ENCODE measurements at regions not wholly inside any gene's neighbourhood (a gene's known extent, or its start where the extent isn't known, plus 50 kb on each side); places are given as distances from the start of the nearest gene placed in this dataset.

DNA sequence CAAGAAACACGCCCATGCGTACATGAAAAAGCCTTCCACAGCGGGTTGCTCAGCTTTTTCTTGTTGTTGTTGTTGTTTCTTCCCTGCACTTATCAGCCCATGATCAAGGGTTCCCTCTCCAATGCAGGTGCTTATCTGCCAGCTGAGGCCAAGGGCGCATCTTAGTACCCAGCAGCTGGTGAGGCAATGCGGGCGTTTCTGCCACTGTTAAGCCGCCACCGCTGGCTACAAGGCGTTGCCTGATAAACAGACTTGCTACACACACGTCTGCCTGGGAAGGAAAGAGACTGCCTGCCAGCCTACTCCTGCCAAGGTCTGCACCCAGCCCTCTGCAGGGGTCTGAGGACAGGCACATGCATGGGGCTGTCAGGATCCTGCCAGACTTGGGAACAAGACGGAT is 345.9 kb downstream of the BCL11B start:
- Histone ChIP-seq H3K36me3 (no peaks in the 10 kb centered on the region), H3K9me3 (no peaks in the 10 kb centered on the region), H3K27ac (no peak overlapping the region), H3K4me3 (no peak overlapping the region), H3K4me1 (no peaks in the 10 kb centered on the region), H3K27me3 (no peaks in the 10 kb centered on the region)
- intact Hi-C loops (cut with DNase I; ENCODE audit: low total_unique reads) = no loop called here
- TF ChIP-seq, protein P1, sequence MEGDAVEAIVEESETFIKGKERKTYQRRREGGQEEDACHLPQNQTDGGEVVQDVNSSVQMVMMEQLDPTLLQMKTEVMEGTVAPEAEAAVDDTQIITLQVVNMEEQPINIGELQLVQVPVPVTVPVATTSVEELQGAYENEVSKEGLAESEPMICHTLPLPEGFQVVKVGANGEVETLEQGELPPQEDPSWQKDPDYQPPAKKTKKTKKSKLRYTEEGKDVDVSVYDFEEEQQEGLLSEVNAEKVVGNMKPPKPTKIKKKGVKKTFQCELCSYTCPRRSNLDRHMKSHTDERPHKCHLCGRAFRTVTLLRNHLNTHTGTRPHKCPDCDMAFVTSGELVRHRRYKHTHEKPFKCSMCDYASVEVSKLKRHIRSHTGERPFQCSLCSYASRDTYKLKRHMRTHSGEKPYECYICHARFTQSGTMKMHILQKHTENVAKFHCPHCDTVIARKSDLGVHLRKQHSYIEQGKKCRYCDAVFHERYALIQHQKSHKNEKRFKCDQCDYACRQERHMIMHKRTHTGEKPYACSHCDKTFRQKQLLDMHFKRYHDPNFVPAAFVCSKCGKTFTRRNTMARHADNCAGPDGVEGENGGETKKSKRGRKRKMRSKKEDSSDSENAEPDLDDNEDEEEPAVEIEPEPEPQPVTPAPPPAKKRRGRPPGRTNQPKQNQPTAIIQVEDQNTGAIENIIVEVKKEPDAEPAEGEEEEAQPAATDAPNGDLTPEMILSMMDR (IDR thresholded peaks at IDR 0.05) = no peak
- DNase-seq = peak in 1 of 2 donors; percentile 5

DNA sequence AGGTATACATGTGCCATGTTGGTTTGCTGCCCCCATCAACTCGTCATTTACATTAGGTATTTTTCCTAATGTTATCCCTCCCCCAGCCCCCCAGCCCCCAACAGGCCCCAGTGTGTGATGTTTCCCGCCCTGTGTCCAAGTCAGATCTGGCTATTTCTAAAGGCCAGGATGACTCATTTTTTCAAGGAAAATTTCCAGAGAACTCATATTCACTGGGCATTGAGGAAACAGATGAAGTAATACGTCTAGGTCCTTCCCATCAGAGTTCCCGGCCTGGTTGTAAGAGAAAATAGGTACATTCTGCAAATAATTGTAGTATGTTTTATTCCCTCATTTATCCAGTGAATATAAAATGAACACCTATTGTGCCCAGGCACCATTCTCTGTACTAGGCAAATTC is 345.2 kb downstream of the BCL11B start:
- Histone ChIP-seq H3K9me3 (no peaks in the 10 kb centered on the region), H3K4me3 (no peak overlapping the region), H3K27me3 (no peaks in the 10 kb centered on the region), H3K4me1 (no peaks in the 10 kb centered on the region), H3K27ac (no peak overlapping the region), H3K36me3 (no peaks in the 10 kb centered on the region)
- intact Hi-C loops (cut with DNase I; ENCODE audit: low total_unique reads) = no loop called here
- DNase-seq = peak in 1 of 2 donors; percentile 16
- TF ChIP-seq, protein P1 (IDR thresholded peaks at IDR 0.05) = no peak

DNA sequence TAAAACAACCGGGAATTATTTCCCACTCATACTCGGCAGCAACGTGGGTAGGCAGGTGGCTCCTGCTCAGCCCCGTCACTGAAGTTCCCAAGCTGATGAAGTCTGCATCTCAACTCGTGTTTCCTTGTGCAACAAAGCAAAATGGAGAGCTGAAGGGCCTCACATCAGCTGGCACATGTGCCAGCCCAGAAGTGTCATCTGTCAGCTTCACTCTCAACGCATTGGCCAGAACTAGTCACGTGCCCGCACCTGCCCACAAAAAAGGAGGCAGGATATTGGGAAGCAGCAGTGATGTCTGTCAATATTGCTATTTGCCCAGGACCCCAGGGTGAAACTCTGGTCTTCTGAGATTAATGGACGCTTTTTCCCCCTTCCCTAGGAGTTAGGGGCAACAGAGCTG is 344.0 kb downstream of the BCL11B start:
- H3K4me3 ChIP-seq = no peak overlapping the region
- no peaks in the 10 kb centered on the region for H3K36me3 ChIP-seq
- TF ChIP-seq, protein P1 (IDR thresholded peaks at IDR 0.05) = no peak
- no peaks in the 10 kb centered on the region for H3K4me1 ChIP-seq
- H3K27me3 ChIP-seq = no peaks in the 10 kb centered on the region
- H3K27ac ChIP-seq = no peak overlapping the region
- intact Hi-C loops (cut with DNase I; ENCODE audit: low total_unique reads) = no loop called here
- no peaks in the 10 kb centered on the region for H3K9me3 ChIP-seq
- DNase-seq = peak in 1 of 2 donors; percentile 12

DNA sequence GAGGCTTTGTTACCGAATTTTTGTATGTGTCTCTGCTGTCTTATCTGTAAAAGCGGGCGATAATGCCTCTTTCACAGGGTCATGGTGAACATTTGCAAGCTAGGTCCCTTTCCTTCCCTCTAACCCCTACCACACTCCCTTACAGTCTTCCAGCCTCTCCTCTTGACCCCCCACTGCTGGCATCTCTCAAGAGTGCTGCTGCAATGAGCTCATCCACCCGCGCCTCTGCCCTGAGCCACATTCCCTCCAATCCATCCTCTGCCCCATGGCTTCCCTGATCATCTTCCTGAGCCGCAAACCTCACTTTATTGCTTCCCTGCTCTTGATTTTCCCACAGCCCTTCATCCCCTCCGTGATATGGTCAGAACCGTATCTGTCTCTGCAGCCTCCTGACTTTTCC is 343.6 kb downstream of the BCL11B start:
- H3K27me3 ChIP-seq = no peaks in the 10 kb centered on the region
- TF ChIP-seq, protein P1 (IDR thresholded peaks at IDR 0.05) = no peak
- DNase-seq = peak in 1 of 2 donors; percentile 1
- no peaks in the 10 kb centered on the region for H3K9me3 ChIP-seq
- intact Hi-C loops (cut with DNase I; ENCODE audit: low total_unique reads) = no loop called here
- H3K4me1 ChIP-seq = no peaks in the 10 kb centered on the region
- no peak overlapping the region for H3K4me3 ChIP-seq
- H3K36me3 ChIP-seq = no peaks in the 10 kb centered on the region
- no peak overlapping the region for H3K27ac ChIP-seq

DNA sequence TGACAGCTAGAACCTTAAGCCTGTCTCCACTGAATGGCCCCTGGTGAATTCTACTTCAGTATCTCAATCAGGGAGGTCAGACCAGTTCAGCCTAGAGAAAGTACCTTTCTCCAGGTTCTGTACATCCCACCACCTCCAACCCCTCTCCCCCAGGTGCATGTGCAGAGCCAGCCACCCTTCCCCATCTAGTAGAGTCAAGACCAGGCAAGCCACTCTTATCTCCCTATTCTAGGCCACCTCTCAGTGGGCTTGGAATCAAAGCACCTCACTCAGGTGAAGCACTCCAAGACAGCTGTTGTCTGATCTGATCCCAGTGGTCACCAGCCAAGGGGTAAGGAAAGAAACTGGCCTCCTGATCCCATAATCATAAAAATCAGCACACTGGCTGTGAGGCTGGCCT is 340.9 kb downstream of the BCL11B start:
- no peak overlapping the region for H3K27ac ChIP-seq
- peak in 1 of 2 donors; percentile 12 for DNase-seq
- H3K36me3 ChIP-seq = no peaks in the 10 kb centered on the region
- H3K27me3 ChIP-seq = no peaks in the 10 kb centered on the region
- no peaks in the 10 kb centered on the region for H3K9me3 ChIP-seq
- intact Hi-C loops (cut with DNase I; ENCODE audit: low total_unique reads) = no loop called here
- H3K4me1 ChIP-seq = no peaks in the 10 kb centered on the region
- TF ChIP-seq, protein P1 (IDR thresholded peaks at IDR 0.05) = no peak
- no peak overlapping the region for H3K4me3 ChIP-seq

DNA sequence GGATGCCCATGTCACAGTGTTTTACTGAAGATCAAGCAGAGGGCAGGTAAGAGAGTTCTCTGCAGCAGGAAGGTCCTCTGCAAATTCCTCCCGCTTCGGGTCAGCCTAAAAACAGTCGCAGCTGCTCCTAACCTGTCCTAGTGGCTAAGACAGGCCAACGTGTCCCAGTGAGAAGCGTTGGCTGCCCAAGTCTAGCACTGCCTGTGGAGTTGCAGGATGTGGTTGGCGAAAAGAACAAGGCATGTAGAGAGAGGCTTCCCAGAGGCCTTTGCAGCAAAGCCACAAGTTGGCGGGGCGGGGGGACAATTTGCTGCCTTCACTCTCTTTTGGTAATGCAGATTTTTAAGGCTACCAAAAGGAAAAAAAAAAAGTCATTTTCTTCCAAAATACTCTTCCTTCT is 340.1 kb downstream of the BCL11B start:
- peak in 1 of 2 donors; percentile 17 for DNase-seq
- TF ChIP-seq, protein P1 (IDR thresholded peaks at IDR 0.05) = no peak
- H3K9me3 ChIP-seq = no peaks in the 10 kb centered on the region
- peaks cover 0 to 3% of the 10 kb centered on the region in 2 donors for H3K27me3 ChIP-seq
- intact Hi-C loops (cut with DNase I; ENCODE audit: low total_unique reads) = no loop called here
- no peak overlapping the region for H3K27ac ChIP-seq
- H3K36me3 ChIP-seq = no peaks in the 10 kb centered on the region
- no peaks in the 10 kb centered on the region for H3K4me1 ChIP-seq
- no peak overlapping the region for H3K4me3 ChIP-seq
